HG02763 (cell line): ENCODE measurements at regions not wholly inside any gene's neighbourhood (a gene's known extent, or its start where the extent isn't known, plus 50 kb on each side); places are given as distances from the start of the nearest gene placed in this dataset.
"Not testable (repeated sequence)": the region's sequence is repeated elsewhere in the genome, so short reads cannot be mapped to it uniquely, and the experiment has no call there.

Experiments
- ATAC-seq: cut with Tn5 transposase; IDR thresholded peaks from one replicate; pipeline ENCODE4 v1.9.1; 2021; ENCODE audit warnings: mild to moderate bottlenecking, moderate library complexity; ENCODE audit not compliant: unreplicated experiment

- no peak for ATAC-seq
Measured at GRCh38 chr9:7315746-7316145, 483.8 kb downstream of the DMAC1 start.

DNA sequence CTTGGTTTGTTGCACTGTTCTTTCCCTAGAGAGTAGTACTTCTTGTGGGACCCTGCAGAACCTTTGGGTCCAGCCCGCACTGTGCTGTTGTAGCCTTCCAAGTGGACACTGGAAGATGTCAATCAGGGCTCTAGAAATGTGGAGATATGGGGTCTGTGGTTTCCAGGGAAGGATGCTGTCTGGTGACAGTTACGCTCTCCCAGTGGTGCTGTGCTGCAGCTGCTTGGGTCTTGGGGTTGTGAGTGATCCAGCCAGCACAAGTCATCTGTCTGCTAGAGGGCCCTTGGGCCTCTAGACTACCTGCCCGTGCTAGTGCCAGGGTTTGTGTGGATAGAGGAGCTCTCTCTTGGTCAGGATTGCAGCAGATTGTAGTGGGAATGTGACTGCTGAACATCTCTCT, 484.5 kb downstream of the DMAC1 start:
- ATAC-seq: no peak

- ATAC-seq: no peak
Measured at GRCh38 chr9:7313389-7313788, 486.2 kb downstream of the DMAC1 start.

- ATAC-seq: not testable (repeated sequence)
Measured at GRCh38 chr9:7309051-7309450, 490.5 kb downstream of the DMAC1 start.

DNA sequence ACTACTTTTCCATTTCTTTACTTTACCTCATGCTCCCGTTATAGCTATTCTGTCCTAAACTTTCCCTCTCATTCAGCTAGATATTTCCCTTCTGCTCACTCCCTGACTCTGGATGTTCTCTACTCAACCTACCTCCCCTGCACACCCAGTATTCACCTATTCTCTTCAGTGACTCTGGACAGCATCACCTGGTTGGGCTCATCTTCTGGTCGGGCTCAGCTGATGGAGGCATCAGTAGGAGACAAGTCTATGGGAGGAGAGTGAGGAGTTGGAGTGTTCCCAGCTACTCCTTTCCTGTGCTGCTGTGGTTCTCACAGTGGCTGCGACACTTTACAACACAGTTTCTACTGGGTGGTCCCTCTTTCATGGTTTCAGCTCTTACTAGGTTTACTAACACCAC, 493.9 kb downstream of the DMAC1 start:
- ATAC-seq: no peak

GRCh38 chr9:7304627-7304995, 495.0 kb downstream of the DMAC1 start:
- ATAC-seq: no peak

DNA sequence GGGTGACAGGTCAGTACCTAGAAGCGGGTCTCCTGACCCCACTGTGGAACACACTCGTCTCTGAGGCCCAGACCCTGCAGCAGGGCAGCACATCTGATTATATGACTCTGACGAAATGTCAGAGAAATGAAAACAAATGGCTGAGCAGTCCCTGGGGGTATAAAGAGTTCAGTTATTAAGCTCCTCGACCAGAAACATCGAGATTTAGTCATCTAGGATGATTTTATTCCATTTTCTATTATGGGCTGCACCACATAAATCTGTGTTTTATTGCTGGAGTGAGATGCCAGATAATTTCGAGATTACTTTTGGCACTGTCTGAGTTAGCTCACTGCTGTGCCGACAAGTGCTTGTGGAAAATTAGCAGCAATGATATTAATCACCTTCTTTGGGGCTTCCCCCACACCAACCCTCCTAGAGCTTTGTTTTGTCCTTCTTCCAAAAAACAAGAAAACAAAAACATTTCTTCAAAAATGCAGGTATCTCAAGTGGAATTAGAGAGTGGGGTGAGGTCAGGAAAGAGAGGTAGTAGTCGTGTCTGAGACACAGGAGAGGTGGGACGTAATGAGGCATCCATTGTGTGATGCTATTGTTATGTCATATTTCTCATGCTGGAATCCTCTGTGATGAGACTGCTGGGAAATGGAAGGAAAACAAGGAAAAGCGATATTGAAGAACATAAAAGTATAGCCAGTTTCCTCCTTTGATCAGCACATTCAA, 495.5 kb downstream of the DMAC1 start:
- ATAC-seq: no peak

DNA sequence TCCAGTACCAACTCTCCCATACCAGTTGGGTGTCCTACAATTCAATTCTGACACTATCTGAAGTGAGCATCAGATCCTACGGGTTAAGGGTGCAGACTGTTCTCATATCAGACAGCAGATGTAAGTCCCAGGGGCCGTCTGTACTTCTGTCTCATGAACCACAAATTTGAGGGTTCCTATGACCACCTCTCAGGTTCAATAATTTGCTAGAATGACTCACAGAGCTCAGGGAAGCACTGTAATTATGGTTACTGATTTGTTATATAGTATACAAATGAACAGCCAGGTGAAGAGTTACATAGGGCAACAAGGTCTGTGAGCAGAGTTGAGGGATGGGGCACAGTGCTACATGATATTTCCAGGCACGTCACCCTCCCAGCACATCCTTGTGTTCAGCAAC, 499.1 kb downstream of the DMAC1 start:
- peak; percentile 36 for ATAC-seq

GRCh38 chr9:7298123-7298522, 501.5 kb downstream of the DMAC1 start:
- ATAC-seq: peak; percentile 97

- ATAC-seq: no peak
Measured at GRCh38 chr9:7297521-7297920, 502.1 kb downstream of the DMAC1 start.

GRCh38 chr9:7293091-7293490, 506.5 kb downstream of the DMAC1 start:
- ATAC-seq: no peak

DNA sequence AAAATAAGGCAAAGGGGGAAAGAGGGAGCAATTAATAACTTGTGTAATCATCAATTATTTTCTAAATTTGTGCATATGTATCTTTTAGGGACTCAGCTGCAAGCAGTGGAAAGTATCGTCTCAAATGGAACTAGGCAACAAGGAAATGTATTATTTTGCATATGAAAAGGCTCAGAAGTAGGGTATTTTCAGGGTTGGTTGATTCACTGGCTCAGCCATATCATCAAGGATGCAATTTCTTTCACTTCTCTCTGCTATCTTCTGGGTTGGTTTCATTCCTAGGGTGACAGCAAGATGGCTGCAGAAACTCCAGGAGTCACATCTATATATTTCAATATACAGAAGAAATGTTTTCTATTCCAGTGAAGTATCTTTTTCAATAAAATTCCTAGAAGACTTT, 509.8 kb downstream of the DMAC1 start:
- no peak for ATAC-seq

DNA sequence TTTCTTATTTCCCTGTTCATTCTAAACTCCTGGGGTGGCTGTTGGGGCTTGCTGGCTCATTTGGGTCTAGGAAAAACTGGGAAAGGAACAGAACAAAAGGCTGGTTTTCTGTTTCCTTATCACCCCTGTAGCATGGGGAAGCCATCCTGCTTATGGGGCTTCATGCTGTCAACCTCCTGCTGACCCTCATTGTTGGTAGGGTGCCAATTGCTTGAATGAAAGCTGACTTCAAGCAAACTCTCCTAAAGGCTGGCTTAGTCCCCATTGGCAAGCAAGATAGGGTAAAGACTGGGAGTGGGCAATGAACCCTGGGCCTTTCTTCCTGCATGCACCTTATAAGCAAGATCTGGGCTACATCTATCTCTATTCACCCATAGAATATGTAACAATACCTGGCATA, 511.6 kb downstream of the DMAC1 start:
- ATAC-seq: no peak

DNA sequence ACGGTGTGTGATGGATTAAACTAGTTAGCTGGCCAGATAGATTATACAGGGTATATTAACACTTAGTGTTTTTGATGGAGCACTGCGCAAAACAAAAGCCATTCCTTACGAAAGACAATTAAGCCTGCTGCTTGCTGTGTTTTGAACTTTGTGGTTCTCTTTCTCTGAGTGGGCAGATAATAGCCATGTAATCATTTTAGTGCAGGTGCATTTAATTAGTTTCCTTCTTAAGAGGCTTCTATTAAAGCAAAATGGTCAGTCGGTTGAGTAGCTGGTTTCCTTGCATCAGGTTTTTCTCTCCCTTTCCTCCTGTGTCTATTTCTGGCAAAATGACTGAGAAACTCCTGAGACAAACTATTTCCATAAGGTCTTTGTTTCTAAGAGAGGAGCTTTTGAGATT, 512.5 kb downstream of the DMAC1 start:
- ATAC-seq: no peak

DNA sequence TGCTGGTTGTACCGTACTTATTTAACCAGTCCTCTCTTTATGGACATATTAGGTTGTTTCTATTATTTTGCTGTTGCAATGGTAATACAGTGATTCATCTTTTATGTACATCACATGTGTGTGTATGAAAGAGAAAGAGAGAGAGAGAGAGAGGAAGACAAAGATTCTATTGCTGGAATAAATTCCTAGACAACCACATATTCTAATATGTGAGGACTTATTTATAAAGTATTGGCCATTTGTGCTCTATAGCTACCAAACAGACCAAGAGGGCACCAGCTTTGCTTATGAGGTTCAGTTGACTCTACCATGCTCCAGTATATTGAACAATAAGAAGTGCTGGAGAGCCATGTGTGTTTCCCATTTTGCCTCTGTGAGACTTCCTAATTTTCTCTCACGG, 513.5 kb downstream of the DMAC1 start:
- no peak for ATAC-seq

- no peak for ATAC-seq
Measured at GRCh38 chr9:7285199-7285598, 514.4 kb downstream of the DMAC1 start.

GRCh38 chr9:7284517-7284916, 515.1 kb downstream of the DMAC1 start:
- no peak for ATAC-seq

GRCh38 chr9:7284117-7284516, 515.5 kb downstream of the DMAC1 start:
- no peak for ATAC-seq

- no peak for ATAC-seq
Measured at GRCh38 chr9:7273575-7273974, 515.8 kb downstream of the KDM4C start.

GRCh38 chr9:7266911-7267595, 509.3 kb downstream of the KDM4C start:
- no peak for ATAC-seq

DNA sequence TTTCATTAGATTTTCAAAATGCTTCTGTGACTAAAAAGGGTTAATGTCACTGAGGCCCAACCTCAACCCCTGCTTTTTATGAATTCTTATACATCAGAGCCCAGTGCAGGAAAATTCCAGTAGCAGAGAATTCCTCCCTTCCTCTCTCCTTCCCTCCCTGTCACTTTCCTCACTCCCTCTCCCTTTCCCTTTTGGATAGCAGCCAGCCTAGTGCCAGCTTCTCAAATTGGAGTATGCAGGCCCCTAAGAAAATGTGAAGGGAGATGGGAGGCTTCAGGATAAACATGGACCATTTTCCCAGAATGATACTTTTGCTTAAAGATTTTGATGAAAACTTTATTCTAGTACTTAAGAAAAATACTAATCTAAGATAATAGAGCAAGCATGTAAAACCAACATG, 507.4 kb downstream of the KDM4C start:
- no peak for ATAC-seq

DNA sequence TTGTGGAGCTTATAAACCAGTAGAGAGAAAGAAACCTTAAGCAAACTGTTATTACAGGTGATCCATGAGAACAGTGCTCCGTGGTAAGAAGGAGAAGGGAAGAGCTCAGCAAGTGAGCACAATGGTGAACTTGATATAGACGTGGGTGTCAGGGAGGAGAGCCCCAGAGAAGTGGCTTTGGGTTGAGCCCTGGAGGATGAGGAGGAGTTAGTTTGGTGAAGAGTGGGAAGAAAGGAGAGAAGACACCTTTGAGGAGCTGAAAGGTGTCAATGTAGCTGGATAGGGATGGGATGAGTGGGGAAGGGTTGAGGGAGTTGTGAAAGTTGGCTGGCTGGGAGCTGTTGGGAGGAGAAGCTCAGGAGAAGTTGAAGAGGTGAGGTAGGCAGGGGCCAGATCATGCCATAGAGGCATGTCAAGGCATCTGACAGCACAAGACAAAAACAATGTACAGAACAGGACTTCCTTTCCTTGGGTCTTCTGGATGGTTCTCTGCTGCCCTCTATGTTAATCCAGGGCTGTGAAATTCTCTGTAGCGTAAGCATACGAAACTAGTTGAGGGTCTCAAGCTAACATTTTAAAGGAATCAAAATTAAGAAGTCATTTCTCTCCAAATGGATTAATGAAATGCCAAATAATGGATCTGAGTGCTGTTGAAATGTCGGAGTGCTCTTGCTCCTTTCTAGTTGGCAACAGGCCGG, 501.9 kb downstream of the KDM4C start:
- ATAC-seq: no peak
